Osteoblast (primary cell): ENCODE measurements at regions not wholly inside any gene's neighbourhood (a gene's known extent, or its start where the extent isn't known, plus 50 kb on each side); places are given as distances from the start of the nearest gene placed in this dataset.
"Not testable (repeated sequence)": the region's sequence is repeated elsewhere in the genome, so short reads cannot be mapped to it uniquely, and the experiment has no call there.

Source experiments
- DNase-seq: peaks from one replicate; pipeline ENCODE4 v3.0.0; 2011; ENCODE audit warnings: low spot score, mixed read lengths; ENCODE audit not compliant: insufficient read length; ENCODE audit errors: missing footprints
- H2AFZ ChIP-seq: 2 replicates; pipeline ENCODE4 v1.6.0; 2011; ENCODE audit warnings: mild to moderate bottlenecking, low read length
- H3K27ac ChIP-seq: 2 replicates; pipeline ENCODE4 v1.5.1; 2011; ENCODE audit warnings: mild to moderate bottlenecking, low read depth, low read length, moderate library complexity
- H3K27me3 ChIP-seq: 2 replicates; pipeline ENCODE4 v1.6.0; 2012; ENCODE audit warnings: mild to moderate bottlenecking, control low read depth, inconsistent platforms, low read length, moderate library complexity; ENCODE audit not compliant: insufficient read depth
- H3K36me3 ChIP-seq: 2 replicates; pipeline ENCODE4 v1.5.1; 2011; ENCODE audit warnings: mild to moderate bottlenecking, low read length, control low read depth, moderate library complexity; ENCODE audit not compliant: insufficient read depth
- H3K4me1 ChIP-seq: 2 replicates; pipeline ENCODE4 v1.5.1; 2011; ENCODE audit warnings: mild to moderate bottlenecking, low read length, control low read depth, moderate library complexity; ENCODE audit not compliant: insufficient read depth
- H3K4me2 ChIP-seq: 2 replicates; pipeline ENCODE4 v1.6.0; 2011; ENCODE audit warnings: mild to moderate bottlenecking, low read length; ENCODE audit not compliant: insufficient read depth
- H3K4me3 ChIP-seq: fragments of 200-600 bp; sonication (generic); 3 replicates; pipeline ENCODE4 v1.5.1; 2012; ENCODE audit warnings: mild to moderate bottlenecking, low read length, inconsistent platforms; ENCODE audit not compliant: insufficient read depth
- H3K79me2 ChIP-seq: 2 replicates; pipeline ENCODE4 v1.6.0; 2012; ENCODE audit warnings: mild to moderate bottlenecking, low read length, control low read depth, inconsistent platforms; ENCODE audit not compliant: insufficient read depth
- H3K9me3 ChIP-seq: 2 replicates; pipeline ENCODE4 v1.5.1; 2011; ENCODE audit warnings: low read depth, low read length, control low read depth
- H4K20me1 ChIP-seq: 2 replicates; pipeline ENCODE4 v1.6.0; 2012; ENCODE audit warnings: mild to moderate bottlenecking, low read length, control low read depth; ENCODE audit not compliant: insufficient read depth
- CTCF ChIP-seq: IDR thresholded peaks from 2 replicates; pipeline ENCODE4 v1.5.1; 2011; ENCODE audit warnings: mild to moderate bottlenecking, low read depth, low read length, moderate library complexity; ENCODE audit errors: extremely low read depth

GRCh38 chr2:238618494-238619283, 192.0 kb downstream of the ASB1 start:
- not testable (repeated sequence) for H3K27me3 ChIP-seq, H3K4me3 ChIP-seq, H3K9me3 ChIP-seq, H3K4me2 ChIP-seq, H2AFZ ChIP-seq, H3K27ac ChIP-seq, H4K20me1 ChIP-seq, DNase-seq, H3K79me2 ChIP-seq, H3K36me3 ChIP-seq, H3K4me1 ChIP-seq
- peak; percentile 38 for TF ChIP-seq CTCF

- Histone ChIP-seq H4K20me1 (no peaks in the 10 kb centered on the region), H3K4me3 (no peak overlapping the region), H3K9me3 (no peaks in the 10 kb centered on the region), H3K27ac (no peak overlapping the region), H3K4me2 (no peak overlapping the region), H3K36me3 (no peaks in the 10 kb centered on the region), H2AFZ (no peak overlapping the region), H3K4me1 (no peaks in the 10 kb centered on the region), H3K79me2 (no peaks in the 10 kb centered on the region), H3K27me3 (peaks cover 20% of the 10 kb centered on the region)
- DNase-seq: no peak
- no peak for TF ChIP-seq CTCF
Observed at GRCh38 chr2:238627899-238628298, 201.2 kb downstream of the ASB1 start.

- H3K27me3 ChIP-seq: peaks cover 24% of the 10 kb centered on the region
- no peak for TF ChIP-seq CTCF
- no peak overlapping the region for H3K27ac ChIP-seq
- H3K36me3 ChIP-seq: no peaks in the 10 kb centered on the region
- no peaks in the 10 kb centered on the region for H4K20me1 ChIP-seq
- no peak overlapping the region for H3K4me2 ChIP-seq
- H2AFZ ChIP-seq: no peak overlapping the region
- no peaks in the 10 kb centered on the region for H3K79me2 ChIP-seq
- DNase-seq: no peak
- H3K4me1 ChIP-seq: no peaks in the 10 kb centered on the region
- no peaks in the 10 kb centered on the region for H3K9me3 ChIP-seq
- H3K4me3 ChIP-seq: no peak overlapping the region
Observed at GRCh38 chr2:238629064-238629463, 202.3 kb downstream of the ASB1 start.

- DNase-seq: no peak
- Histone ChIP-seq H3K36me3 (no peaks in the 10 kb centered on the region), H2AFZ (no peak overlapping the region), H3K27me3 (peaks cover 25% of the 10 kb centered on the region), H3K9me3 (no peaks in the 10 kb centered on the region), H3K4me2 (no peak overlapping the region), H3K4me3 (no peak overlapping the region), H3K4me1 (no peaks in the 10 kb centered on the region), H3K79me2 (no peaks in the 10 kb centered on the region), H4K20me1 (no peaks in the 10 kb centered on the region), H3K27ac (no peak overlapping the region)
- TF ChIP-seq CTCF: no peak
Observed at GRCh38 chr2:238631491-238632180, 204.9 kb downstream of the ASB1 start.
